Spinal cord (tissue), 9 donors: ENCODE measurements at regions not wholly inside any gene's neighbourhood (a gene's known extent, or its start where the extent isn't known, plus 50 kb on each side); places are given as distances from the start of the nearest gene placed in this dataset.
A peak's percentile ranks its signal among the peaks of the same experiment; 100 is the strongest.

Experiments used
- DNase-seq, 6 donors: peaks; one replicate each; pipeline versions ENCODE4 v3.0.0 to v3.0.0-alpha.2; 2013 to 2015; ENCODE audit warnings: low spot score in 6 of 6, low read depth in 4 of 6
- H3K27ac ChIP-seq: one replicate; pipeline ENCODE4 v1.5.1; 2013; ENCODE audit warnings: low read depth, low read length, control low read depth
- H3K27me3 ChIP-seq: one replicate; pipeline ENCODE4 v1.6.1; 2013; ENCODE audit warnings: low read length; ENCODE audit not compliant: control insufficient read depth, insufficient read depth
- H3K36me3 ChIP-seq: one replicate; pipeline ENCODE4 v1.6.1; 2013; ENCODE audit warnings: low read length; ENCODE audit not compliant: control insufficient read depth, insufficient read depth
- H3K4me1 ChIP-seq: one replicate; pipeline ENCODE4 v1.6.1; 2013; ENCODE audit warnings: low read length; ENCODE audit not compliant: control insufficient read depth, insufficient read depth
- H3K4me3 ChIP-seq: one replicate; pipeline ENCODE4 v1.5.1; 2013; ENCODE audit warnings: low read depth, low read length, control low read depth
- H3K9me3 ChIP-seq: one replicate; pipeline ENCODE4 v1.6.1; 2013; ENCODE audit warnings: low read length; ENCODE audit not compliant: control insufficient read depth, insufficient read depth
- WGBS: methylation state at CpG from one replicate; pipeline ENCODE4 v1.1.5; 2013; ENCODE audit warnings: missing lambda C conversion rate; ENCODE audit not compliant: insufficient coverage; 5-methylcytosine and 5-hydroxymethylcytosine counted together
- donor health status: healthy.

GRCh38 chr20:50371878-50372769, 138.1 kb upstream of the PTPN1 start:
- H3K36me3 ChIP-seq, result no peaks in the 10 kb centered on the region
- H3K4me1 ChIP-seq, result no peaks in the 10 kb centered on the region
- 80% methylated on average over 12 of the region's 13 CpGs for WGBS
- H3K27ac ChIP-seq, result no peak overlapping the region
- DNase-seq, result no peak
- H3K4me3 ChIP-seq, result no peak overlapping the region
- no peaks in the 10 kb centered on the region for H3K9me3 ChIP-seq
- no peaks in the 10 kb centered on the region for H3K27me3 ChIP-seq

DNA sequence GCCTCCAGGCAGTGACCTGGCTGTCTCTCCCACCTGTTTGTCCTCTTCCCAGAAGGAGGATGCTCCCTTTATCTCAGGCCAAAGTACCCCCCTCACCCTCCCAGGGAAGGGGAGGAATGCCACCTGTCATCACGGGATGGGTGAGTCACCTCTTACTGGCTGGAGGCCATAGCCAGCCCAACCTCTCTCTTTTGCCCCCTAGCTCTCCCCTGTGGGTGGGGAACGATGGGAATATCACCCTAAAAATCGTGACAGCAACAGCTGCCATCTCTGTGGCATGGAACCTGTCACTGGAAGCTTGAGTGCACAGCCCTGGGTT, 137.5 kb upstream of the PTPN1 start:
- no peaks in the 10 kb centered on the region for H3K9me3 ChIP-seq
- H3K36me3 ChIP-seq, result no peaks in the 10 kb centered on the region
- H3K27ac ChIP-seq, result no peak overlapping the region
- 100% methylated on average over 2 of the region's 3 CpGs for WGBS
- H3K4me3 ChIP-seq, result no peak overlapping the region
- H3K27me3 ChIP-seq, result no peaks in the 10 kb centered on the region
- no peak for DNase-seq
- H3K4me1 ChIP-seq, result no peaks in the 10 kb centered on the region

GRCh38 chr20:50373674-50374286, 136.4 kb upstream of the PTPN1 start:
- Histone ChIP-seq H3K4me1 (peaks cover 3% of the 10 kb centered on the region), H3K27ac (no peak overlapping the region), H3K4me3 (no peak overlapping the region), H3K36me3 (no peaks in the 10 kb centered on the region), H3K9me3 (no peaks in the 10 kb centered on the region), H3K27me3 (no peaks in the 10 kb centered on the region)
- no peak for DNase-seq
- WGBS, result 72% methylated on average over 4 of the region's 7 CpGs

GRCh38 chr20:50374541-50375078, 135.6 kb upstream of the PTPN1 start:
- Histone ChIP-seq H3K4me3 (no peak overlapping the region), H3K27ac (no peak overlapping the region), H3K4me1 (peaks cover 12% of the 10 kb centered on the region), H3K36me3 (no peaks in the 10 kb centered on the region), H3K9me3 (no peaks in the 10 kb centered on the region), H3K27me3 (no peaks in the 10 kb centered on the region)
- 85% methylated on average over 2 of the region's 4 CpGs for WGBS
- no peak for DNase-seq

DNA sequence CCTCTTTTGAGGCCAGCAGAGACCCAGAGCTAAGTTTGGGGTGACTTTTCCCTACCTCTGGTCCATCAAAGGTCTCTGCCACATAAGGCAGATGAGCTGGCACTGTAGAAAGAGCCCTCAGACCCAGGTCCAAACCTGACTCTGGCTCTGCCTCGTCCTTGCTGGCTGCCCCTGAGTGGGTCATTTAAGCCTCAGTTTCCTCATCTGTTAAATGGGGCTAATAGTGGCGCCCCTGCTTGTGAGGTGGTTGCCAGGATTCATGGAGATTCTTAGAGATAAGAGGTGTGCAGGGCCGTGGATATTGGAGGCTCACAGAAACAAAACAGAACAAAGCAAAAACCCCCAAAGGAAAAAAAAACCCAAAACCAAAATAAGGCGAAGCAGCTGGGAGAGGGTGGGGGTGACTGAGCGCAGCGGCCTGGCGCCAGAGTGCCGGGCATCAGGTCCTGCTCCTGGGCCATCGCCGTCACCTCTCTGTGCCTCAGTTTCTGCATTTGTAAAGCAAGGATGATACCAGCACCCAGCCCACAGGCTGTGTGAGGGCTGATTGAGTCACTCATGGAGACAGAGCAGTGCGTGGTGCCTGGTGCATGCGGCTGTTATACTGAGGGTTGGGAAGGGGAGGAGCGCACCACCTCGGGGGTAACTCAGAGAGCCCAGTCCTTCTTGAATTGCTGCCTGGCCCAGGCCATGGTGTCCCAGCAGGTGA, 133.8 kb upstream of the PTPN1 start:
- peaks cover 14% of the 10 kb centered on the region for H3K4me1 ChIP-seq
- no peak overlapping the region for H3K27ac ChIP-seq
- H3K4me3 ChIP-seq, result no peak overlapping the region
- WGBS, result 91% methylated on average over 12 of the region's 14 CpGs
- no peaks in the 10 kb centered on the region for H3K9me3 ChIP-seq
- no peaks in the 10 kb centered on the region for H3K36me3 ChIP-seq
- H3K27me3 ChIP-seq, result no peaks in the 10 kb centered on the region
- no peak for DNase-seq

DNA sequence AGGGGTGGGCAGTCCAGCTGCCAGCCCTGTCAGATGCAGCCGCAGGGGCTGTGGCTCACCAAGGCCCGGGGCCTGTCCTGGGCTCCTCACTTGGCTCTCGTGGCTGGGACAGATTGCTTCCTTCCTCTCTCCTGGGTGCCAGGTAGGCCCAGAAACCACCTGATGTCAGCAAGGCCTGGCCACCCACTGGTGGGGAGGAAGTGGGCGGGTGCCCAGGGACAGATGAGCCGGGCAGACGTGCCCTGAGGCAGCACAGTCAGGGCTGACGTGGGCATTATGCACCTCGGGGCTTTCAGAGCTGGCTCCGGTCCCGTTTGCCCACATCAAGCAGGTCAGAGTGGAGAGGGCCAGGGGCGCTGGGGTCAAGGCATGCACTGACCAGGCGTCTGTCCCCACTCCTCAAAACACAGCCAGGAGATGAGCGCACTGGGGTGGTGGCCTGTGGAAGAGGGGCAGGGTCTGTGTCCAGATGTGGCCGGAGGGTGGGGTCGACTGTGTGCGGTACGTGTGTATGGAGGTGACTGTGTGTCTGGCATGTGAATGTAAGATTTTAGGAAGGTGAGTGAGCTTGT, 133.2 kb upstream of the PTPN1 start:
- 91% methylated on average over 17 of the region's 17 CpGs for WGBS
- Histone ChIP-seq H3K36me3 (no peaks in the 10 kb centered on the region), H3K4me3 (no peak overlapping the region), H3K4me1 (peaks cover 14% of the 10 kb centered on the region), H3K9me3 (no peaks in the 10 kb centered on the region), H3K27ac (no peak overlapping the region), H3K27me3 (no peaks in the 10 kb centered on the region)
- no peak for DNase-seq

GRCh38 chr20:50378170-50379000, 131.8 kb upstream of the PTPN1 start:
- 78% methylated on average over 12 of the region's 14 CpGs for WGBS
- Histone ChIP-seq H3K4me3 (no peak overlapping the region), H3K9me3 (no peaks in the 10 kb centered on the region), H3K27ac (no peak overlapping the region), H3K4me1 (peaks cover 17% of the 10 kb centered on the region), H3K27me3 (no peaks in the 10 kb centered on the region), H3K36me3 (no peaks in the 10 kb centered on the region)
- DNase-seq, result no peak

DNA sequence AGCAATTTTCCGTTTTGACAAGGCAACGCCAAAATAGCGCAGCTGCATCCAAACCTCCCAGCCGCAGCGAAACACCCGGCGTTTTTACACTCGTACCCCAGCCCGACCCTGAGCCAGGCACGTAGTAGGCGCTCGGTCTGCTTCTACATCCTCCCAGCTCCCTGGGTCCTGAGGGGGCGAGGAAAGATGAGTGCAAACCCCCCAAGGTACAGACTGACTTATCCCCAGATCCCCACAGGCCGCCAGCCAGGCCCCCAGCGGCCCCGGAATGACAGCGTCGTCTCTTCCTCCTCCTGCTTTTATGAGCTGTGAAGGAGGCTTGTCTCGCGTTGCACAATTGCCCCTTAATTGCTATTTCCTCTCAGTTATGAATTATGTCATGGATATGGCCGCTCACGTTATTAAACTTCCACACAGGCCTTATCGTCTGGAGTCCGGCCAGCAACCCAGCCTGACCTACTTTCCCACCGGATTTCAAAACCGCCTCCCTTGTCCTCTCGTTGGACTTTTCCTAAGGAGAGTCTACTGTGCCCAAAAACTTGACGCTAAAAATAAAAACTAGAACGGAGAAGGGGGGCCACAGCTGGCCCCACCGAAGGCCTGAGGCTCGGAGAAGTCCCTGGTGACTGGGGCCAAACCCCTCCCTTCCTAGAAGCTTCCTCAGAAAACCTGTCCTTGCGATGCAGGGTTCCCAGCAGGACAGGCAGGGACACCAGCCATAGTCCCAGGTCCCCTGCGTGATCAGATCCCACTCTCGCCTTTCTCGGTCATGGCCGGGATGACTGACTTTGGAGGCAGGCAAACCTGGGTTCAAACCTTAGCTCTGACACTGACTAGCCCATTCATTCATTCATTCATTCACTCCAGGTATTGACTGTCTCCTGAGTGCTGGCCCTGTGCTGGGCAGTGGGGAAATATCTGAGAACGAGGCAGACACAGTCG, 130.9 kb upstream of the PTPN1 start:
- DNase-seq, result peak in 2 of 6 donors; percentile 43 to 82
- H3K27me3 ChIP-seq, result no peaks in the 10 kb centered on the region
- no peak overlapping the region for H3K4me3 ChIP-seq
- no peaks in the 10 kb centered on the region for H3K36me3 ChIP-seq
- H3K9me3 ChIP-seq, result no peaks in the 10 kb centered on the region
- WGBS, result 55% methylated on average over 23 of the region's 38 CpGs
- no peak overlapping the region for H3K27ac ChIP-seq
- H3K4me1 ChIP-seq, result peaks cover 17% of the 10 kb centered on the region
